Sciatic nerve (tissue), 2 donors: ENCODE measurements at regions not wholly inside any gene's neighbourhood (a gene's known extent, or its start where the extent isn't known, plus 50 kb on each side); places are given as distances from the start of the nearest gene placed in this dataset.
"Not testable (repeated sequence)": the region's sequence is repeated elsewhere in the genome, so short reads cannot be mapped to it uniquely, and the experiment has no call there.

Experiments
- ATAC-seq: fragments of 200-7000 bp; cut with Tn5 transposase; one replicate; pipeline ENCODE4 v1.9.1; 2020; ENCODE audit warnings: mild to moderate bottlenecking, moderate library complexity
- DNase-seq: peaks from one replicate; pipeline ENCODE4 v3.0.0-alpha.2; 2020; ENCODE audit warnings: low spot score
- intact Hi-C: fragments of 100-400 bp; cut with DNase I; formaldehyde crosslinking; loops from one replicate; pipeline ENCODE4 v1.14.2; 2022
- donor health status: DM: no; HTN: no; CAD: no.
- donor health status: DM: no; HTN: no; CAD: no.

DNA sequence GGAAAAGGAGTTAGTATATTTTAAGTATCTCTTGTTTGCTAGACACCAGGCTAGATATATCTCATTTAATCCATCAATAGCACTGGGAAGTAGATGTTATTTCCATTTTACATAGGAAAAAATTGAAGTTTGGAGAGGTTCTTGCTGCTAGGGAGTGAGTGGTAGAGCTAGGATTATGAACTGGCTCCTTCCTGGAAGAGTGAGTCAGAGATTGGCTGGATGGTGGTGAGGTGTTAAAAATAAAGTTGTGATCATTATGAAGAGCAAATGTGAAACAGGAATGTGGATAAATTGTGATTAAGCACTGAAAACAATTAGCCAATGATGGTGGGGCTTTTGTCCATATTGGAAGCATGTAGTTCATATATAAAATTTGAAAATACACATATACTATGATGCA is 234.2 kb downstream of the WNT5A start:
- no peak for DNase-seq
- no peak for ATAC-seq
- intact Hi-C loops: no loop called here

DNA sequence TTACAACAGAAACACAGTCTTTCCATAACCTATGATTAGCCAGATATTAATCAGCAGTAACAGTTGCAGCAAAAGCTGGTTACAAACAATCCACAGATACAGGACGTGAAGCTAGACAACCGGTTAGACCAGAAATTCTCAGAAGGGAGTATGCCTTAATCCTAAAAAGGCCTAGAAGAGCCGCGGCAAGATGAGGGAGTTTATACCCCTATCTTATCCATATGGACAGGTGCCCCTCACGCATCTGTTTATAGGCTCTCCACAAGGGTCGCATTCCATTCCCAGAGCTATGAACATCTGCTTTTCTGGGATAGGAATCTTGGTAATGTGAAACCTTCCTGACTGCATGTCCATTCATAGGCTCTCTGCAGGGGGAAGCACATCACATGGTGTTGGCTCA is 237.9 kb downstream of the WNT5A start:
- ATAC-seq, intact Hi-C loops, DNase-seq: not testable (repeated sequence)

DNA sequence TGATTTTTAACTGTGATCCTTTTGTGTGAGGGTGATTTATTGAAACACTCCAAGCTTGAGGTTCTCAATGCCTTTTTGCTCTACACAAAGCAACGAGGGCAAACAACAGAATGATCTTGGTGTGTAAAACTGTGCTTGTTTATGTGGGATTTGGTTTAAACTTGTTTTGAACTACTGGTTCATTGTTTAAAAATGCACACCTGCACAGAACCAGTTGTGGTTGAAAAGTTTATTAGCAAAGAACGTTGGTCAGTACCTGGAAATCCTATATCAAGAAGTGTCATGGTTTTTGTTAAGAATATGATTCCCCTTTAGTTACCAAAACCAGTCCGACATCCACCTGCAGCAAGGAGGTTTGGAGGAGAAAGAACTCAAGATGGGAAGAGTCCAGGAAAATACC is 239.4 kb downstream of the WNT5A start:
- intact Hi-C loops: no loop called here
- ATAC-seq (no peak), DNase-seq (no peak)

DNA sequence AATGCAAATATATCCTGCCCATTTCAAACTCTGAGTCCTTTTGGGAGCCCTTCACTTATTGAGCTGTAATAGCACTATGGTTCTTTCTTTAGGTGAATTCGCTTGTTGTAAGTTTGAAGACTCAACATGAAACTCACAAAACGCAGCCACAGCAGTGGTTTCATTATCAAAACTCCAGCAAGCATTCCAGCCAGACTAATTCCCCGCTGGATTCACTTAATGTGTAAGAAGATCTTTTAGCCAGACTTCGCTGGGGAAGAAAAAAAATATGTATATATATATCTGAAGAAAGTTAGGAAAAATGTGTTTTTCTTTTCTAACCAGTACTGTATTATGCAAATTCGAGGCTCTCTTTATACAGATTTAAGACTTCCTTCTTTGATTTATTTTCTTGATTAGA is 241.1 kb downstream of the WNT5A start:
- DNase-seq (no peak), ATAC-seq (no peak)
- intact Hi-C loops: no loop called here

DNA sequence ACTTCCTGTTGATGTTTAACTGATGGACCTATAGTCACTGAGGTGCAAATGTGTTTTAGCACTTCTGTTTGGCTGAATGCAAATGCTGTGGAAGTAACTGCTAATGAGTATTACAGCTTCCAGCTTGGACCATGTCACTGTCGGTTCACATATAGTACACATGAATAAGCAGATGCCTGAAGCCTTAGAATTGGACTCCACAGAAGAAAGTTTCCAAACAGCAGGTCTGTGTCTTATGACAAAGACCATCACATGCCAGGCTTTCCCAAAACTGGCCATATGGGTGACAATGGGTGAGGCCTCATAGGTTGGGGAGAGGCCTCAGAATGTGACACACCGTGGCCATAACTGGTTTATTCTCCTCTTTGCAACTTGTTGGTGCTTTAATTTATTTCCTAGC is 241.8 kb downstream of the WNT5A start:
- no peak for DNase-seq
- ATAC-seq: no peak
- intact Hi-C loops: no loop called here

DNA sequence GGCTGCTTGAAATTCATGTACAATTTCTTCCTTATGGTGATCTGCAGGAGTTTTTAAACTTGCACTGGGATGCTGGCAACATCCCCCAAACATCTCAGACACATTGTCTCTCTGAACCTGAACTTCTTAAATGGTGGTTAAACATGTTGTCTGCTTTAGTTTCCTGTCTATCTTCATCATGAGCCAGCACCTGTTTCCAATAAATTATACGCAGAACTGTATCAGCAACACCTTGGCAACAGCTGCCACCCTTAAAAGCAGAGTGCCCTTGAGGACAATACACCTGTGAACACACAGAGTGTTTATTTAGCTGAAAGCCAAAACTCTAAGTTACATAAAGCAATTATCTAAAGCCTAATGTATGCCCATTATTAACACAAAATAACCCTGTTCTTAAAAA is 242.9 kb downstream of the WNT5A start:
- intact Hi-C loops: no loop called here
- DNase-seq (no peak), ATAC-seq (no peak)

DNA sequence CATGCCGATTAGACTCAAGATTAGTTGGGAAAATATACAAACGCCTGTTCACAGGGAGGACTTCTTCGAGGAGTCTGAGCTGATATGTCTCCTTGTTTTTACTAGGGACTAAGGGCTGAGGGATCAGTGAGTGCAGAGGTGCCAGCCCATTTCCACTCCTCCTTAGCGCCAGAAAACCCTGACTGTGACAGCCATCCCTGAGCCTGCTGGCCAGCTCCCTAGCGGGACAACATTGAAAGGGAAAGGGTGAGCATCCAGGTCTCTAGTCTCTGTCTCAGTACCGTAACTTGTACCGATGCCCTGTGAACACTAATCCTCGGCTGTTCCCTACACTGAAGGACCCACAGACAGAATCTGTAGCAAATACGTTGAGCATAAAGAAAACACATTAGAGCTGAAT is 243.4 kb downstream of the WNT5A start:
- intact Hi-C loops: no loop called here
- DNase-seq (no peak), ATAC-seq (no peak)

DNA sequence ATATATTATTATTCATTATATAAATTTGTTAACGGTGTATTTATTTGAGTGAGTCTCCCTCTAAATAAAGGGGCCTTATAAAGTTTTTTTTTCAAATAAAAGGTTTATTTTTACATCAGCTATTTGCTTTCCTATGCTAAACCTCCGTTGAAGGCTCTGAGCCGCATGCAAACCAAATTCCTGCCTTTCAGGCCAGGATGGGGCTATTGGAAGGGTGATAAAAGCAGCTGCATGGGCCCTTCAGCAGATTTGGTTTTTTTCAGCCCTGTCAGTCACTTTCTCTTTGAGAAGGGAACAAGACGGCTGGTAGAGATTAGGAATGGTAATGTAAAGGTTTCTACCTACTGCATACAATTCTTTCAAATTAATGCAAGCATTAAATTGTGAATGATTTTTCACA is 244.2 kb downstream of the WNT5A start:
- intact Hi-C loops: no loop called here
- DNase-seq: no peak
- no peak for ATAC-seq

DNA sequence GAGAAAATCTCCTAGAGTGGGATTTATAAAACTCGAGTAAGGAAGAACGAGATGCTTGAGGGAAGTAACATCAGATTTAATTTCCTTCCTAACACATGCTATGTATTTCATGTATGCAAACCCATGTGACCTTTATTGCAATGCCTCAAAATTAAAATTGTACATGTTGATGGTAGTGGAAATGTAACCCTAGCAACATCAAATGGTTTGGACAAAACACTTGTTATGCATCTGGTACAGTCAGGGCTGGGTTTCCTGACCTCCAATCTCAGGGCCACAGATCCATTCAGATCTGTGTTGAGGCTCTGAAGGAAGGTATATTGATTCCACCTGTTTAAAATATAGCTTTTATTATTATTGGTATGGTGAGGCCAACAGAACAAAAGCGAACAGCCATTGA is 246.0 kb downstream of the WNT5A start:
- no peak for DNase-seq
- ATAC-seq: no peak
- intact Hi-C loops: no loop called here

DNA sequence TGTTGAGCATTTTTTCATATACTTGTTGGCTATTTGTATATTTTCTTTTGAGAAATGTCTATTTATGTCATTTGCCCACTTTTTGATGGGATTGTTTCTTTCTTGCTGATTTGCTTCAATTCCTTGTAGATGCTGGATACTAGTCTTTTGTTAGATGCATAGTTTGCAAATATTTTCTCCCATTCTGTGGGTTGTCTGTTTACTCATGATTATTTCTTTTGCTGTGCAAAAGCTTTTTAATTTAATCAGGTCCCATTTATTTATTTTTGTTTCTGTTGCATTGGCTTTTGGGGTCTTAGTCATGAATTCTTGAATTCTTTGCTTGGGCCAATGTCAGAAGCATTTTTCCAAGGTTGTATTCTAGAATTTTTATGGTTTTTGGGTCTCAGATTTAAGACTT is 251.7 kb downstream of the WNT5A start:
- intact Hi-C loops: no loop called here
- DNase-seq (no peak), ATAC-seq (no peak)

DNA sequence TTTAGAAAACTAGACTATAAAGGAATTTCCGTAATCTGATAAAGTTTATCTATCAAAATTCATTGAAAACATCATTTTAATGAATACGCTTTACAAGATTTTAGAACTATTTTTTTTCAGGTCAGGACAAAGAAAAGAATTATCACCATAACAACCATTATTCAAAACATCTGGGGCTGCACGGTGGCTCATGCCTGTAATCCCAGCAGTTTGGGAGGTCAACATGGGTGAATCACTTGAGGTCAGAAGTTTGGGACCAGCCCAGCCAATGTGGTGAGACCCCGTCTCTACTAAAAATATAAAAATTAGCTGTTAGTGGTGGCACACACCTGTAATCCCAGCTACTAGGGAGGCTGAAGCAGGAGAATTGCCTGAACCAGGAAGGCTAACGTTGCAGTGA is 260.4 kb downstream of the WNT5A start:
- intact Hi-C loops: no loop called here
- DNase-seq (no peak), ATAC-seq (no peak)

DNA sequence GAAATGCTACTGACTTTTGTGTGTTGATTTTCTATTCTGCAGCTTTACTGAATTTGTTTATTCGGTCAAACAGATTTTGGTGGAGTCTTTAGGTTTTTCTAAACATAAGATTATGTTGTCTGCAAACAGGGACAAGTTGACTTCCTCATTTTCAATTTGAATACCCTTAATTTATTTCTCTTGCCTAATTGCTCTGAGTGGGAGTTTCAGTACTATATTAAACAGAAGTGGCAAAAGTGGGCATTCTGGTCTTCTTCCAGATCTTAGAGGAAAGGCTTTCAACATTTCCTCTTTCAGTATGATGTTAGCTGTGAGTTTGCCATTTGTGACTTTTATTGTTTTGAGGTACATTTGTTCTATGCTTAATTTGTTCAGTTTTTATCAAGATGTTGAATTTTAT is 268.5 kb downstream of the WNT5A start:
- intact Hi-C loops: no loop called here

DNA sequence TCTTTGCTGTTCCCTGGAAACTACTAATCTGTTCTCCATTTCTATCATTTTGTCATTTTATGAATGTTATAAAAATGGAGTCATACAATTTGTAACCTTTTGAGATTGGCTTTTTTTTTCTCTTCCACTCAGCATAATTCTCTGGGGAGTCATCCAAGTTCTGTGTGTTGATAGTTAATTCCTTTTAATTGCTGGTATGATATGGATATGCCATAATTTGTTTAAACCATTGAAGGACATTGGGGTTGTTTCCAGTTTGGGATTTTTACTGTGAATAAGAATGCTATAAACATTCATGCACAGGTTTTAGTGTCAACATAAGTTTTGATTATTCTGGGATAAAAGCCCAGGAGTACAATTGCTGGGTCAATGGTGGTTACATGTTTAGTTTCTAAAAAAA is 279.4 kb downstream of the WNT5A start:
- intact Hi-C loops: no loop called here
- ATAC-seq: no peak
- DNase-seq: no peak

More for the DNA sequence above, 268.5 kb downstream of the WNT5A start:
- DNase-seq: no peak
- ATAC-seq: no peak

DNA sequence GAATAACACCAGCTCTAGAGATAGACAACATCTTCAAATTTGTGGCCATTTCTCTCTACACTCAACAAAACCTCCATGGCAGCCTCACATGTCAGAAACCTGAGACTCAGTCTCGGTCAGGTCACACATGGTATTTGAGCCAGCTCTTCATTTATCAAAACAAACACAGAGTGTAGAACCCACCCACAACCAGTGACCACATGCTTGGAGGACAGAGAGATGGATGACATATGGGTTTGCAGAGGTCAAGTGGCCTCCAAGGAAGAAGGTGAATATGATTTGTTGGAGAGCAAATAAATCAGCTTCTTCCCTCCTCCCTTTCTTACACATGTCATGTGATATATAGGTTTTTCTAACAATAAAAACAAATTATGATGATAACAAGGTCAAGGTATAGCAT is 278.1 kb upstream of the LRTM1 start:
- DNase-seq (no peak), ATAC-seq (no peak)
- intact Hi-C loops: no loop called here

DNA sequence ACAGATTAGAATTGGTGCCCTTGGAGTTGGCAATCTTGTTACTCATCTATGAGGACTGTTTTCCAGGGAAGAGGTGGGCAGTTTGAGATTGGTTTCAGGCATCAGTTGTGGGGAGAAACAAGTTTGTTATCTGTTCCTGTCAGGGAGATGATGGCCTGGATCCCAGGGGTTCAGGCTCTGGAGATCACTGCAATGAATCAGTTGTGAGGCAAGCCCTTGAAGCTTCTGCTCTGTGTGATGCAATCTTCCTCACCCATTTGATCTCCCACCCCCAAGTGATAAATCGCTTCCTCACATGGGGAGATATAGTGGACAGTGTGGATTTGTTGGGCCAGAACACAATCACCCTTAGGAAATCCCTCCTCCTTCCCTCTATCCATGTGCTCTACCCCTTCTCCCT is 276.6 kb upstream of the LRTM1 start:
- DNase-seq: no peak
- no peak for ATAC-seq
- intact Hi-C loops: no loop called here

DNA sequence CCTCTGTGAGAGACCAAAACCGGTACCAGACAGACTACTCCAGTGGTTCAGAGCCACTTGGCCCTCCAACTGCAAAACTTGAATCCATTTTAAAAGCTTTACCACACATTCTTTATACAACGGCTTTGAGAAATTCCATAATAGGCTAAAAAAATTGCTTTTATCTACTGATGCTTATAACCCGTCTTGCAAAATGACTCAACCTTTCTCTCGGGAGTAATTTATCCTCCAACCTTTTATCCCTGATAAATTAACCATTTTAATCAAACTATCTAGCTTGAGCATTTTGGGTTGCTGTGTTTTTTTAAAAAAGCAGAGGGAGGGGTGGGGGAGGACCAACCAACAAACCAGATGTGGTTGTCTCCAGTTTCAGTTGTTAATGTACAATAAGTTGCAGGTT is 275.7 kb upstream of the LRTM1 start:
- no peak for DNase-seq
- intact Hi-C loops: no loop called here
- ATAC-seq: no peak

DNA sequence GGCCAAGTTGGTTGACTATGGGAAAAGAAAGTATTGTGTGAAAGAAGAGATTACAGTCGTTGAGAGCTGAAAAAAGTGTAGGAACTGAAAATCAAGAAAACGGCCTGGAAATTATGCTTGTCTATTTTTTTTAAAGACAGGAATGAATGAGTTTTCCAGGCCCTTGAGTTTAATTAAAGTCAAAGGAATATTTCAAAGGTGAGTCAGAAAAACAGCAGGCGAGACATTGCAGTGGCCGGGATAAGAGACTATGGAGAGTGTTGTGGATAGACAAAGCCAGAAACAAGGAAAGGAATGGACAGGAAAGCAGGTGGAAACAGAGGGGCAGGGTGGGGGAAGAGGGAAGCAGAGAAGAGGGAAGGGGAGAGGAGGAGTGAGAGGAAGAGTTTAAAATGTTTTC is 275.1 kb upstream of the LRTM1 start:
- DNase-seq (no peak), ATAC-seq (no peak)
- intact Hi-C loops: no loop called here

DNA sequence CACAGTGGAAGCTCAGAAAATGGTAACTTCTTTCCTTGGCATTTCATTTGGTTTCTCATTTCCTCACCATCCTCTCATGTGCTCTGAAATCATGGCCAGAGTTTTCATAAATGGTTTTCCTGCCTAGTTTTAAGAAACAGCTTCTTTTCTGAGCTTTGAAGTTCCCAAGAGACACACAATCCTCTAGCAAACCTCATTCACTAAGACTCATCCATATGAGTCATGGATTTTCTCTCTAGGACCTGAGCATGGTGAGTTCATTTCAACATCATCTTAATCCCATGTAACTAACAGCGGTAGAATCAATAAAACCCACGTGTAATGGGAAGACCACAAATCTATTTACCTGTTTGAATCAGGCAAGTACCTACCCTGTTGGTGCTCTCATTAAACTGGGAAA is 274.5 kb upstream of the LRTM1 start:
- ATAC-seq (no peak), DNase-seq (no peak)
- intact Hi-C loops: no loop called here

DNA sequence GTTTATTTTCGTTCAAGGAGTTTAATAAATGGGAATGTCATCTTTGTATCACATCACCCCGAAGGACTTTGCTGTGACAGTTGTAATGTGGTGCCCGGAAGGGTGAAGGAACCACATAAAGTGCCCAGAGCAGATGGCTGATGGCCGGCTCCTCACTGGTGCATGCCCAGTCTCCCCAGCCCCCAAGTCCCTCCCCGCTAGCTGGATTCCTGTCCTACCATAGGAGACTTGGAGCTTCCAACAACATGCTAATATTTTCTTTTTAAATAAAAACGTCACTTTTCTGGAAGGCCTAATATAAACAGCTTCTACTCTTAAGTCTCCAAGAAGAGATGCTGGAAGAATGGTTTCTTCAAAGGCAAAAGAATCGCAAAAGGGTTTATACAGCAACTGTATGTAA is 273.9 kb upstream of the LRTM1 start:
- no peak for ATAC-seq
- intact Hi-C loops: no loop called here
- DNase-seq: no peak

DNA sequence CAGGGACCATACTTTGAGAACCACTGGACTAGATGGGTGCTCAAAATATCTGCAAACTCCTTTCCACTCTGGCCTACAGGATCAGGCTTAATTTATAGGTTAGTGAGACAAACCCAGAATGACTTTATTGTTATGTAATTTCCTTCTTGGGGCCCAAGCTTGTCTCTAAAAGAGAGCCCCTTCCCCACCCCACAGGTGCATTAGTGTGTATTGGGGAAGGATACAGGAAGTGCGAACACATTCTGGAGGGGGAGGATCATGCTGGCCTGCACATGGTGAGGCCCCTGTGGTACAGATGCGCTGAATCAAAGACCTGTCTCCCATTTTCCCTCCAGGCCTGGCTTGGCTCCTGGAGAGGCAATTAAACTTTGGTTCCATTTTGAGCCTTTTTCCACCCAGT is 273.0 kb upstream of the LRTM1 start:
- ATAC-seq (no peak), DNase-seq (no peak)
- intact Hi-C loops: no loop called here

DNA sequence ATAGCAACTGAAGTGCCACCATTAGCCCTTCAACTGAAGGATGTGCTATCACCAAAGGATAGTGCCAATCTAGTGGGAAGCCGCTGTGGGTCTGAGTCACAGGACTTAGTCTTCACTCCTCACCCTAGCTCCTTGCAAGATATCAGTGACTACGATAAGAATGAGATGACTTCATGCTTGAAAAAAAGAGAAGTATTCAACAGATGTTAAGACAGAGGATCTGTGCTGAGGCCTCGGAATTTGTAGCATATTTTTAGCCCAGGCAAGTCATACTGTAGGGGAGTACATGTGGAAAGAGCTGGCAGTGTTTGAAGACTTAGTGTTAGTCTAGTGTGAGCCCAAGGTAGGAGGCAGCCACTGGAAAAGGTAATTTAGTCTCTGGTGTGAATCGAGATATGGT is 270.7 kb upstream of the LRTM1 start:
- intact Hi-C loops: no loop called here
- DNase-seq (no peak), ATAC-seq (no peak)

DNA sequence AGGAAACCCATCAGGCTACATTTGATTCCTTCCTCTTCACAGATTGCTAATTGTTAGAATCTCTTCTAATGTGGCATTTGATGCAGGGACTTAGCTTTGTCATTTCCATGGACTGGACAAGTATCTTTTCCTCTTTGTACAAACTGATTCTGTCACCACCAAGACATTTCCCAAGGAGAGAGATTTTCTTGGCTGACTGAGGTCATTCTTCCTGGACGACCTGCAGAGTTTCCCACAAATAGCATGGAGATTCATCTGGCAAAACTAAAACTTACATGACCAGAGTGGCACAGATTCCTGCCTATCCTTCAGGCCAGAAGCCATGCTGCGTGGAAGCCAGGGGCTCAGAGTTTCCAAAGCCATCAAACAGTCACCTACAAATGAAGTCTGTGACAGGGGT is 269.2 kb upstream of the LRTM1 start:
- ATAC-seq (no peak), DNase-seq (no peak)
- intact Hi-C loops: no loop called here
